B cell (primary cell): ENCODE measurements at regions not wholly inside any gene's neighbourhood (a gene's known extent, or its start where the extent isn't known, plus 50 kb on each side); places are given as distances from the start of the nearest gene placed in this dataset.

Experiments used
- ATAC-seq: fragments of 200-7000 bp; cut with Tn5 transposase; one replicate; pipeline ENCODE4 v1.10.0; 2021; ENCODE audit warnings: low read depth, mild to moderate bottlenecking, moderate number of reproducible peaks, moderate library complexity
- CTCF ChIA-PET: fragments of 350-600 bp; sonication (Branson Sonifier 250); formaldehyde crosslinking; loops from one replicate; lab custom pipeline; 2021; ENCODE audit warnings: antibody characterized with exemption, inconsistent platforms; lab: Charles Lee
- POLR2A ChIA-PET: fragments of 350-600 bp; sonication (Branson Sonifier 250); formaldehyde crosslinking; loops from one replicate; lab custom pipeline; 2021; ENCODE audit warnings: antibody characterized with exemption; lab: Charles Lee
- DNase-seq: peaks from one replicate; pipeline ENCODE4 v3.0.0; 2013
- H2AFZ ChIP-seq: 2 replicates; pipeline ENCODE4 v1.6.1; 2012; ENCODE audit warnings: mild to moderate bottlenecking, low read depth, low read length; ENCODE audit not compliant: insufficient read depth, poor library complexity, severe bottlenecking
- H3K27ac ChIP-seq, 2 donors: 1 replicate in 1 of 2; 2 replicates in 1 of 2; pipeline ENCODE4 v1.5.1; 2012 to 2013; ENCODE audit warnings: low read length in 2 of 2, mild to moderate bottlenecking in 2 of 2, moderate library complexity in 1 of 2
- H3K27me3 ChIP-seq, 4 experiments: fragments of 200-600 bp in 1 of 4; sonication (generic) in 1 of 4; replicated peaks in 1 of 4; 1 replicate in 2 of 4; 2 replicates in 2 of 4; pipeline versions ENCODE4 v1.6.1 to v1.7.0; 2013 to 2016; ENCODE audit warnings: low read length in 3 of 4, mild to moderate bottlenecking in 2 of 4, mixed read lengths in 1 of 4, moderate library complexity in 1 of 4; ENCODE audit not compliant: insufficient read depth in 4 of 4, control insufficient read depth in 3 of 4; ENCODE audit errors: control extremely low read depth in 1 of 4
- H3K36me3 ChIP-seq, 2 experiments: replicated peaks in 1 of 2; 1 replicate in 1 of 2; 2 replicates in 1 of 2; pipeline versions ENCODE4 v1.6.1 to v1.7.1; 2013; ENCODE audit warnings: low read length in 1 of 2; ENCODE audit not compliant: insufficient read depth in 2 of 2, control insufficient read depth in 1 of 2; ENCODE audit errors: control extremely low read depth in 1 of 2, extremely low read depth in 1 of 2
- H3K4me1 ChIP-seq, 2 donors: fragments of 200-600 bp in 1 of 2; sonication (generic) in 1 of 2; 1 replicate in 1 of 2; 2 replicates in 1 of 2; pipeline versions ENCODE4 v1.5.1 to v1.6.1; 2013 to 2017; ENCODE audit warnings: low read length in 2 of 2; ENCODE audit not compliant: control insufficient read depth in 2 of 2, insufficient read depth in 2 of 2
- H3K4me2 ChIP-seq: replicated peaks from 2 replicates; pipeline ENCODE3; 2012; ENCODE audit warnings: mild to moderate bottlenecking, low read depth, low read length; ENCODE audit not compliant: poor library complexity, severe bottlenecking
- H3K4me3 ChIP-seq, 5 experiments: fragments of 200-600 bp in 1 of 5; sonication (generic) in 1 of 5; 1 replicate in 3 of 5; 2 replicates in 2 of 5; pipeline versions ENCODE4 v1.5.1 to v1.7.0; 2011 to 2016; ENCODE audit warnings: low read length in 4 of 5, mild to moderate bottlenecking in 4 of 5, low read depth in 2 of 5, control low read depth in 1 of 5, moderate library complexity in 1 of 5; ENCODE audit not compliant: insufficient read depth in 1 of 5; ENCODE audit errors: control extremely low read depth in 1 of 5, extremely low read depth in 1 of 5
- H3K79me2 ChIP-seq: fragments of 200-600 bp; sonication (generic); one replicate; pipeline ENCODE4 v1.6.0; 2016; ENCODE audit warnings: low read length; ENCODE audit not compliant: control insufficient read depth, insufficient read depth
- H3K9ac ChIP-seq: fragments of 200-600 bp; sonication (generic); 2 replicates; pipeline ENCODE4 v1.6.1; 2017; ENCODE audit warnings: mild to moderate bottlenecking, low read length, moderate library complexity
- H3K9me3 ChIP-seq, 3 donors: one replicate each; pipeline versions ENCODE4 v1.6.1 to v1.7.1; 2013; ENCODE audit warnings: low read length in 2 of 3; ENCODE audit not compliant: control insufficient read depth in 2 of 3, insufficient read depth in 1 of 3; ENCODE audit errors: control extremely low read depth in 1 of 3
- H4K20me1 ChIP-seq: 2 replicates; pipeline ENCODE4 v1.6.0; 2012; ENCODE audit warnings: mild to moderate bottlenecking, low read length; ENCODE audit not compliant: insufficient read depth, control insufficient read depth, poor library complexity, severe bottlenecking
- H3K27ac Mint-ChIP-seq: one replicate; pipeline ENCODE4 v1.8.0; 2021; ENCODE audit warnings: mixed read lengths
- H3K27me3 Mint-ChIP-seq: one replicate; pipeline ENCODE4 v1.8.0; 2021; ENCODE audit warnings: mixed read lengths
- H3K4me1 Mint-ChIP-seq: one replicate; pipeline ENCODE4 v1.8.0; 2021; ENCODE audit warnings: mixed read lengths
- H3K4me3 Mint-ChIP-seq: one replicate; pipeline ENCODE4 v1.8.0; 2021; ENCODE audit warnings: mixed read lengths
- H3K9me3 Mint-ChIP-seq: one replicate; pipeline ENCODE4 v1.8.0; 2022; ENCODE audit warnings: mixed read lengths; ENCODE audit not compliant: insufficient read depth
- EZH2 ChIP-seq: IDR thresholded peaks from 2 replicates; pipeline ENCODE4 v1.6.1; 2012; ENCODE audit warnings: borderline replicate concordance, low read depth, mild to moderate bottlenecking, moderate library complexity, low read length; ENCODE audit not compliant: insufficient read depth, poor library complexity, severe bottlenecking
- WGBS: methylation state at CpG from one replicate; pipeline ENCODE4 v1.1.5; 2013; ENCODE audit warnings: missing lambda C conversion rate; ENCODE audit not compliant: insufficient coverage; 5-methylcytosine and 5-hydroxymethylcytosine counted together
- intact Hi-C: fragments of 100-400 bp; cut with micrococcal nuclease; formaldehyde crosslinking; loops from one replicate; pipeline ENCODE4 v1.10.0; 2022
- TF ChIP-seq, protein P1 (sequence below): fragments of 200-600 bp; IDR thresholded peaks from one replicate; pipeline ENCODE4 v1.8.0; 2022; ENCODE audit warnings: antibody characterized with exemption, mild to moderate bottlenecking

DNA sequence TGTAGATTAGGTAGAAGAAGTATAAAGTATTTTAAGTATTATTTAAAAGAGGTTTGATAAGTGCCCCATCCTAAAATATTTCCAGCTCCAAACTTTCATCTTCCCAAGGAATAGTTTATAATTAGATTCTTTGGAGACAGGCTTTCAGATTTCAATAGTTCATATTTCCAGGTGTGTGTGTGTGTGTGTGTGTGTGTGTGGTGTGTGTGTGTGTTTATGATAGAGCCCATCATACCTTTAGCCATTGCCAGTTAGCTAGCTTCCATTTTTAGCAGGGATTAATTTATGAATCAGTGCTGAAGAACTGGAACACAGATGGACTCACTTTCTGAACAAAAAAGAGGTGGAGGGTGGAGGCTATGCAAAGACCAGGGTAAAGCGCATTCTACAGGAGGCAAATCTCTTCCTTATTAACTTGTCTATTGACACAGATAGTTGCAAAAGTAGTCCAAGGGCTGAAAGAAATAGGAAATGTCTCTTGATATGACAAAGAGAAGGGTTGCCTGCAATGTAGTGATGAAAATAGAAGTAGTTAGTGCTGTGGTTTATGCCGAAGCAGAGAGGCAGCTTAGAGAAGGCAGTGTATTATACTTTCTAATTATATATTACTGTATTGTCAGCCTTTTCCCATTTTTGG is 301.1 kb downstream of the MAN2A1 start:
- no peaks in the 10 kb centered on the region for H3K4me1 ChIP-seq
- no peak overlapping the region for H3K4me2 ChIP-seq
- no peaks in the 10 kb centered on the region for H3K36me3 ChIP-seq
- no CpG with 5 or more reads among the region's 2 CpGs for WGBS
- no peak overlapping the region for H2AFZ ChIP-seq
- H3K9ac ChIP-seq: no peak overlapping the region
- POLR2A ChIA-PET: no interaction called here
- TF ChIP-seq, protein P1, sequence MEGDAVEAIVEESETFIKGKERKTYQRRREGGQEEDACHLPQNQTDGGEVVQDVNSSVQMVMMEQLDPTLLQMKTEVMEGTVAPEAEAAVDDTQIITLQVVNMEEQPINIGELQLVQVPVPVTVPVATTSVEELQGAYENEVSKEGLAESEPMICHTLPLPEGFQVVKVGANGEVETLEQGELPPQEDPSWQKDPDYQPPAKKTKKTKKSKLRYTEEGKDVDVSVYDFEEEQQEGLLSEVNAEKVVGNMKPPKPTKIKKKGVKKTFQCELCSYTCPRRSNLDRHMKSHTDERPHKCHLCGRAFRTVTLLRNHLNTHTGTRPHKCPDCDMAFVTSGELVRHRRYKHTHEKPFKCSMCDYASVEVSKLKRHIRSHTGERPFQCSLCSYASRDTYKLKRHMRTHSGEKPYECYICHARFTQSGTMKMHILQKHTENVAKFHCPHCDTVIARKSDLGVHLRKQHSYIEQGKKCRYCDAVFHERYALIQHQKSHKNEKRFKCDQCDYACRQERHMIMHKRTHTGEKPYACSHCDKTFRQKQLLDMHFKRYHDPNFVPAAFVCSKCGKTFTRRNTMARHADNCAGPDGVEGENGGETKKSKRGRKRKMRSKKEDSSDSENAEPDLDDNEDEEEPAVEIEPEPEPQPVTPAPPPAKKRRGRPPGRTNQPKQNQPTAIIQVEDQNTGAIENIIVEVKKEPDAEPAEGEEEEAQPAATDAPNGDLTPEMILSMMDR: no peak
- TF ChIP-seq EZH2: no peak
- H3K27me3 Mint-ChIP-seq: peaks cover 10% of the 10 kb centered on the region
- no peak overlapping the region for H3K4me3 ChIP-seq
- H3K79me2 ChIP-seq: no peaks in the 10 kb centered on the region
- DNase-seq (no peak), ATAC-seq (no peak)
- H3K27ac ChIP-seq: no peak overlapping the region
- H3K9me3 ChIP-seq: no peaks in the 10 kb centered on the region
- CTCF ChIA-PET: no interaction called here
- H3K4me3 Mint-ChIP-seq: no peak overlapping the region
- no peaks in the 10 kb centered on the region for H3K27me3 ChIP-seq
- H3K4me1 Mint-ChIP-seq: no peaks in the 10 kb centered on the region
- no peaks in the 10 kb centered on the region for H4K20me1 ChIP-seq
- H3K9me3 Mint-ChIP-seq: no peaks in the 10 kb centered on the region
- intact Hi-C loops: no loop called here
- H3K27ac Mint-ChIP-seq: no peak overlapping the region

DNA sequence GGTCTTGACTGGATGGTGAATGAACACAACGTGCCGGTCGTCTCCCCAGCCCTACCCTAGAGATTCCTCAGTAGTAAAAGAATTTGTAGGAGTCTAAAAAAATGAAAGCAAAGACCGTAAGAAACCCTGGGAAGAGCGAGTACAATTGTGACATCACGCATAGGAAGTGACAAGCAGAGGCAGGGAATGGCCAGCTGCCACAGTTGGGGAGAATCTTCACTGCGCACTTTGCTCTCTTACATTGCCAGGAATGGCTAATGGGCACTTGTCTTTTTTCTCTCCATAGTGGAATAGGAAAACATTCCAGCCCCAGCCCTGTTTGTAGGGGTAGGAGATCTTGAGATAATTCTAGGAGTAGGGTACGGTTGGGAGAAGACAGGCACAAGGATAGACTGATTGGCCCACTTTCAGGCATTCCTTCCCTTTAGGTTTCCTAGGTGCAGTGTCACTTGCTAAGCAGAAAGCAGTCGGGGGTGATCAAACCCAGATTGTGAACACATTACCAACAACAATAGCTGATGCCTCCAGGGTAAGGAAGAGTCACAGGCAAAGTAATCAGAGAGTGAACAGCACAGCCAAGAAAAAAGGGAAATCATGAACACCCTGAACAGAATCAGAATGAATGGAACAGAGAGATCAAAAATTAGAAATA is 302.7 kb downstream of the MAN2A1 start:
- H3K27ac Mint-ChIP-seq: no peak overlapping the region
- no peak for ATAC-seq
- POLR2A ChIA-PET: no interaction called here

More for the DNA sequence above, 302.7 kb downstream of the MAN2A1 start:
- H3K4me2 ChIP-seq: no peak overlapping the region
- no peaks in the 10 kb centered on the region for H3K9me3 ChIP-seq
- intact Hi-C loops: no loop called here
- Mint-ChIP-seq H3K9me3 (no peaks in the 10 kb centered on the region), H3K4me3 (no peak overlapping the region), H3K27me3 (peaks cover 10% of the 10 kb centered on the region), H3K4me1 (no peaks in the 10 kb centered on the region)
- H3K4me3 ChIP-seq: no peak overlapping the region
- H3K27ac ChIP-seq: no peak overlapping the region
- no peaks in the 10 kb centered on the region for H4K20me1 ChIP-seq
- H3K4me1 ChIP-seq: no peaks in the 10 kb centered on the region
- H3K36me3 ChIP-seq: no peaks in the 10 kb centered on the region
- no peak overlapping the region for H3K9ac ChIP-seq
- no peaks in the 10 kb centered on the region for H3K79me2 ChIP-seq
- 95% methylated on average over 4 of the region's 9 CpGs for WGBS
- no peak overlapping the region for H2AFZ ChIP-seq
- H3K27me3 ChIP-seq: no peaks in the 10 kb centered on the region
- CTCF ChIA-PET: no interaction called here
- no peak for DNase-seq
- no peak for TF ChIP-seq EZH2
- TF ChIP-seq, protein P1: no peak
